Fibroblast of pulmonary artery (primary cell): ENCODE measurements at regions not wholly inside any gene's neighbourhood (a gene's known extent, or its start where the extent isn't known, plus 50 kb on each side); places are given as distances from the start of the nearest gene placed in this dataset.

Experiments
- DNase-seq: peaks from one replicate; pipeline ENCODE4 v3.0.0-alpha.2; 2010; ENCODE audit warnings: low read depth
- H3K4me3 ChIP-seq: replicated peaks from 2 replicates; pipeline ENCODE4 v1.5.1; 2011; ENCODE audit warnings: low read depth, mild to moderate bottlenecking, control low read depth, low read length, moderate library complexity
- TF ChIP-seq, protein P1 (sequence below): IDR thresholded peaks from 2 replicates; pipeline ENCODE4 v1.5.1; 2011; ENCODE audit warnings: mild to moderate bottlenecking, control low read depth, low read length, inconsistent platforms; ENCODE audit errors: missing control alignments

GRCh38 chr12:45611061-45611460 lies 118.4 kb upstream of the ARID2 start:
- H3K4me3 ChIP-seq: no peak overlapping the region
- TF ChIP-seq, protein P1, sequence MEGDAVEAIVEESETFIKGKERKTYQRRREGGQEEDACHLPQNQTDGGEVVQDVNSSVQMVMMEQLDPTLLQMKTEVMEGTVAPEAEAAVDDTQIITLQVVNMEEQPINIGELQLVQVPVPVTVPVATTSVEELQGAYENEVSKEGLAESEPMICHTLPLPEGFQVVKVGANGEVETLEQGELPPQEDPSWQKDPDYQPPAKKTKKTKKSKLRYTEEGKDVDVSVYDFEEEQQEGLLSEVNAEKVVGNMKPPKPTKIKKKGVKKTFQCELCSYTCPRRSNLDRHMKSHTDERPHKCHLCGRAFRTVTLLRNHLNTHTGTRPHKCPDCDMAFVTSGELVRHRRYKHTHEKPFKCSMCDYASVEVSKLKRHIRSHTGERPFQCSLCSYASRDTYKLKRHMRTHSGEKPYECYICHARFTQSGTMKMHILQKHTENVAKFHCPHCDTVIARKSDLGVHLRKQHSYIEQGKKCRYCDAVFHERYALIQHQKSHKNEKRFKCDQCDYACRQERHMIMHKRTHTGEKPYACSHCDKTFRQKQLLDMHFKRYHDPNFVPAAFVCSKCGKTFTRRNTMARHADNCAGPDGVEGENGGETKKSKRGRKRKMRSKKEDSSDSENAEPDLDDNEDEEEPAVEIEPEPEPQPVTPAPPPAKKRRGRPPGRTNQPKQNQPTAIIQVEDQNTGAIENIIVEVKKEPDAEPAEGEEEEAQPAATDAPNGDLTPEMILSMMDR: no peak
- DNase-seq: no peak

DNA sequence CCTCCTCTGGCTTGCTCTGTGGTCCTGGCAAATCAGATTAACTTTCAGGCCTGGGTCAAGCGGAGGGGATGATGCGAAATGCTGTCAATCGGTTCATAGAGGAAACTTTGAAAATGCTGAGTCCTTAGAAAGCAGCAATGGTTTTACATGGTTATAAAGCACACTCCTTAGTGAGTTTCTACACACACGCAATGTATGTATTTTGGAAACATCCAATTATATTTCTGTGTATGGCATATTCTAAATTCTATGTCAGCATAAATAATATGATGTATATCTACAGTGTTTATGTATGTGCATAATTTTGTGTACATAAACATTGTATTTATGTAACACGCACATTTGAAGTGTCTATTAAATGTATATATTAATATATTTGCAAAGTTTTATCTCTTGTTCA lies 118.0 kb upstream of the ARID2 start:
- TF ChIP-seq, protein P1: no peak
- H3K4me3 ChIP-seq: no peak overlapping the region
- no peak for DNase-seq

DNA sequence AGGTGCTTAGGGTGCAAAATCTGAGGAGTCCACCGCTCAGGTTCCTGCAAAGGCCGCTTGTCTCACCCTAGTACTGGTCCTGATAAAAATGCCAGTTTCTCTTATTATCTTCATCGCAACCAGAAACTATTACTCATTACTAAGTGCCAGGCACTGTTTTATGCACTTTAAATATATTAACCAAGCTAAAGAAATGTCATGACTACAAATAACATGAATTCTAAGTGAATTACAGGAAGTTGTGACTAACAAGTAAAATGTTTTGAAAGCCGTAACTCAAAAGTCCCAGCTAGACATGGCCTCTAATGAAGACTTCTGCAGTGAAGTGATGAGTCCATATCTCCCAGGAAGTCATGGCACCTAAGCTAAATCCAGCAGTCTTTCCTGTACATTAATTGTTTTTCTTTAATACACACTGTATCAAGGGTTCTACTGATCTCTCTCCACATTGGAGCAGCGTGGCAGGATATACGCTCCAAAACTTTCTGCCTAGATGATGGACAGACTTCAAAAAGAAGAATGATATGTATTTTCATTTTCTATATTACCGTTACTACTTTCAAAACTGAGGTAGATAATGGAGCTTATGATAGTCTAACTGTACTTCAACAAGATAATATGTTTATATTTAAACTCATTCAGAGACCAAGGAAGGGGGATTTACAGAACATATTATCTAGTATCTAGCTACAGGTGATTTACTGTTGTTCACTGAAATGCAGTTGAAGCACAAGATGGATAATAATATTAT lies 117.3 kb upstream of the ARID2 start:
- TF ChIP-seq, protein P1: no peak
- peak; percentile 63 for DNase-seq
- no peak overlapping the region for H3K4me3 ChIP-seq

GRCh38 chr12:45613296-45613695 lies 116.2 kb upstream of the ARID2 start:
- peak; percentile 34 for DNase-seq
- H3K4me3 ChIP-seq: no peak overlapping the region
- TF ChIP-seq, protein P1: no peak

DNA sequence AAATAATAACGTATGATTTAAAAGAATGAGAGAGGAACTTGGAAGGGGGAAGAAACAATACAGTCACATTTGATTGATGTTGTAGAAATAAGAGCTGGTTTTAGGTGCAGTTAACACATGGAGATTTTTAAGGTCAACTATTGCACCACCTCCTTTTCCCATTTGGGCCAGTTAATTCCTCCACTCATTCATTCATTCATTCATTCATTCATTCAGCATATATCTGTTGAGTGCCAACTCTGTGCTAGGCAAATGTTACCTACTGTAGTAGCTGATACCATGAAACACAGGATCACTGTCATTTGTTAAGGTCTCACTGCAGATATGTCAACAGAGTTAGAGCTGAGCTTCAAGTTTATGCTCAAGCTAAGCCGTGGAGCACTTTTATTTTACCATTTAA lies 115.7 kb upstream of the ARID2 start:
- H3K4me3 ChIP-seq: no peak overlapping the region
- TF ChIP-seq, protein P1: no peak
- no peak for DNase-seq

GRCh38 chr12:45615268-45615667 lies 114.2 kb upstream of the ARID2 start:
- no peak overlapping the region for H3K4me3 ChIP-seq
- TF ChIP-seq, protein P1: no peak
- peak; percentile 47 for DNase-seq

GRCh38 chr12:45619736-45620135 lies 109.8 kb upstream of the ARID2 start:
- no peak overlapping the region for H3K4me3 ChIP-seq
- TF ChIP-seq, protein P1: no peak
- DNase-seq: no peak
